ENCODE measurements at regions not wholly inside any gene's neighbourhood (a gene's known extent, or its start where the extent isn't known, plus 50 kb on each side); places are given as distances from the start of the nearest gene placed in this dataset.

GRCh38 chr12:42977451-42978230 lies 388.1 kb upstream of the PRICKLE1 start:
- no peak for FAIRE-seq
- Histone ChIP-seq H3K27me3 (ENCODE audit: control insufficient read depth, extremely low read depth, insufficient read depth, low read length) (no peaks in the 10 kb centered on the region), H2AFZ (ENCODE audit: control insufficient read depth, low read length) (no peak overlapping the region), H3K36me3 (ENCODE audit: control insufficient read depth in 2 of 2, extremely low read depth in 1 of 2, insufficient read depth in 2 of 2, low read length in 2 of 2) (no peaks in the 10 kb centered on the region), H3K9me1 (ENCODE audit: control insufficient read depth, extremely low read depth, insufficient read depth, low read length) (no peaks in the 10 kb centered on the region), H3K9me3 (ENCODE audit: control insufficient read depth, low read depth, low read length) (no peaks in the 10 kb centered on the region), H4K20me1 (ENCODE audit: control insufficient read depth, extremely low read depth, insufficient read depth, low read length) (no peaks in the 10 kb centered on the region), H3K4me3 (ENCODE audit: control insufficient read depth in 2 of 3, extremely low read depth in 1 of 3, insufficient read depth in 2 of 3, low read depth in 1 of 3, low read length in 3 of 3) (no peak overlapping the region), H3K27ac (ENCODE audit: control insufficient read depth, insufficient read depth, low read length) (no peak overlapping the region), H3K9ac (ENCODE audit: control insufficient read depth, extremely low read depth, insufficient read depth, low read length) (no peak overlapping the region), H3K4me1 (ENCODE audit: control insufficient read depth, extremely low read depth, insufficient read depth, low read length) (no peaks in the 10 kb centered on the region), H3K4me2 (ENCODE audit: control insufficient read depth, extremely low read depth, insufficient read depth, low read depth, low read length) (no peak overlapping the region), H3K79me2 (ENCODE audit: control insufficient read depth, insufficient read depth, low read length) (no peaks in the 10 kb centered on the region)
- no peak for DNase-seq (ENCODE audit: low read depth, low spot score)
- no peak for TF ChIP-seq EZH2 (IDR thresholded peaks at IDR 0.05; ENCODE audit: low read length)
- TF ChIP-seq, protein P1, sequence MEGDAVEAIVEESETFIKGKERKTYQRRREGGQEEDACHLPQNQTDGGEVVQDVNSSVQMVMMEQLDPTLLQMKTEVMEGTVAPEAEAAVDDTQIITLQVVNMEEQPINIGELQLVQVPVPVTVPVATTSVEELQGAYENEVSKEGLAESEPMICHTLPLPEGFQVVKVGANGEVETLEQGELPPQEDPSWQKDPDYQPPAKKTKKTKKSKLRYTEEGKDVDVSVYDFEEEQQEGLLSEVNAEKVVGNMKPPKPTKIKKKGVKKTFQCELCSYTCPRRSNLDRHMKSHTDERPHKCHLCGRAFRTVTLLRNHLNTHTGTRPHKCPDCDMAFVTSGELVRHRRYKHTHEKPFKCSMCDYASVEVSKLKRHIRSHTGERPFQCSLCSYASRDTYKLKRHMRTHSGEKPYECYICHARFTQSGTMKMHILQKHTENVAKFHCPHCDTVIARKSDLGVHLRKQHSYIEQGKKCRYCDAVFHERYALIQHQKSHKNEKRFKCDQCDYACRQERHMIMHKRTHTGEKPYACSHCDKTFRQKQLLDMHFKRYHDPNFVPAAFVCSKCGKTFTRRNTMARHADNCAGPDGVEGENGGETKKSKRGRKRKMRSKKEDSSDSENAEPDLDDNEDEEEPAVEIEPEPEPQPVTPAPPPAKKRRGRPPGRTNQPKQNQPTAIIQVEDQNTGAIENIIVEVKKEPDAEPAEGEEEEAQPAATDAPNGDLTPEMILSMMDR (optimal IDR thresholded peaks at IDR 0.05 in 1 of 3, IDR thresholded peaks at IDR 0.05 in 1 of 3, conservative IDR thresholded peaks at IDR 0.05 in 1 of 3; ENCODE audit: extremely low read depth in 1 of 3, insufficient read depth in 2 of 3, low read length in 3 of 3): no peak
- dilution Hi-C loops (cut with MboI; ENCODE audit: extremely low pct_ligation_motif_present, low sequenced_read_pairs): no loop called here

- H3K9ac ChIP-seq (ENCODE audit: control insufficient read depth, extremely low read depth, insufficient read depth, low read length): no peak overlapping the region
- DNase-seq (ENCODE audit: low read depth, low spot score) (no peak), FAIRE-seq (no peak)
- no peaks in the 10 kb centered on the region for H3K79me2 ChIP-seq (ENCODE audit: control insufficient read depth, insufficient read depth, low read length)
- H3K9me3 ChIP-seq (ENCODE audit: control insufficient read depth, low read depth, low read length): no peaks in the 10 kb centered on the region
- H3K4me2 ChIP-seq (ENCODE audit: control insufficient read depth, extremely low read depth, insufficient read depth, low read depth, low read length): no peak overlapping the region
- no peaks in the 10 kb centered on the region for H3K27me3 ChIP-seq (ENCODE audit: control insufficient read depth, extremely low read depth, insufficient read depth, low read length)
- dilution Hi-C loops (cut with MboI; ENCODE audit: extremely low pct_ligation_motif_present, low sequenced_read_pairs): no loop called here
- H3K36me3 ChIP-seq (ENCODE audit: control insufficient read depth in 2 of 2, extremely low read depth in 1 of 2, insufficient read depth in 2 of 2, low read length in 2 of 2): no peaks in the 10 kb centered on the region
- no peak overlapping the region for H3K27ac ChIP-seq (ENCODE audit: control insufficient read depth, insufficient read depth, low read length)
- H3K4me3 ChIP-seq (ENCODE audit: control insufficient read depth in 2 of 3, extremely low read depth in 1 of 3, insufficient read depth in 2 of 3, low read depth in 1 of 3, low read length in 3 of 3): no peak overlapping the region
- H4K20me1 ChIP-seq (ENCODE audit: control insufficient read depth, extremely low read depth, insufficient read depth, low read length): no peaks in the 10 kb centered on the region
- H2AFZ ChIP-seq (ENCODE audit: control insufficient read depth, low read length): no peak overlapping the region
- no peaks in the 10 kb centered on the region for H3K4me1 ChIP-seq (ENCODE audit: control insufficient read depth, extremely low read depth, insufficient read depth, low read length)
- TF ChIP-seq, protein P1 (optimal IDR thresholded peaks at IDR 0.05 in 1 of 3, IDR thresholded peaks at IDR 0.05 in 1 of 3, conservative IDR thresholded peaks at IDR 0.05 in 1 of 3; ENCODE audit: extremely low read depth in 1 of 3, insufficient read depth in 2 of 3, low read length in 3 of 3): no peak
- no peak for TF ChIP-seq EZH2 (IDR thresholded peaks at IDR 0.05; ENCODE audit: low read length)
- no peaks in the 10 kb centered on the region for H3K9me1 ChIP-seq (ENCODE audit: control insufficient read depth, extremely low read depth, insufficient read depth, low read length)
Observed at GRCh38 chr12:42976620-42977019, 387.1 kb upstream of the PRICKLE1 start.

Measured in keratinocyte (primary cell).